ENCODE measurements at regions not wholly inside any gene's neighbourhood (a gene's known extent, or its start where the extent isn't known, plus 50 kb on each side); places are given as distances from the start of the nearest gene placed in this dataset.
"Not testable (repeated sequence)": the region's sequence is repeated elsewhere in the genome, so short reads cannot be mapped to it uniquely, and the experiment has no call there.

- H3K4me3 ChIP-seq = no peak overlapping the region
- WGBS, 4 donors = 43 to 81% (median 69%) methylated on average over 1 of the region's 1 CpG
- H3K27ac ChIP-seq = no peak overlapping the region
- intact Hi-C loops (cut with DNase I) = no loop called here
- no peaks in the 10 kb centered on the region for H3K36me3 ChIP-seq (replicated peaks in 1 of 2)
- TF ChIP-seq CTCF (IDR thresholded peaks at IDR 0.05) = no peak
- no peak for TF ChIP-seq POLR2A (IDR thresholded peaks at IDR 0.05)
- H3K4me1 ChIP-seq (replicated peaks in 1 of 2) = no peaks in the 10 kb centered on the region
- no peaks in the 10 kb centered on the region for H3K9me3 ChIP-seq (replicated peaks in 1 of 3)
- no peak for DNase-seq
- H3K27me3 ChIP-seq = no peaks in the 10 kb centered on the region
Observed at GRCh38 chr1:116194568-116194967, 83.4 kb downstream of the MAB21L3 start.

- no peaks in the 10 kb centered on the region for H3K36me3 ChIP-seq (replicated peaks in 1 of 2)
- H3K27ac ChIP-seq = no peak overlapping the region
- H3K4me3 ChIP-seq = no peak overlapping the region
- H3K27me3 ChIP-seq = no peaks in the 10 kb centered on the region
- H3K9me3 ChIP-seq (replicated peaks in 1 of 3) = no peaks in the 10 kb centered on the region
- no peak for TF ChIP-seq POLR2A (IDR thresholded peaks at IDR 0.05)
- no peak for TF ChIP-seq CTCF (IDR thresholded peaks at IDR 0.05)
- DNase-seq = no peak
- no peaks in the 10 kb centered on the region for H3K4me1 ChIP-seq (replicated peaks in 1 of 2)
- intact Hi-C loops (cut with DNase I) = no loop called here
- WGBS, 4 donors = 39 to 55% (median 53%) methylated on average over 1 of the region's 1 CpG
Observed at GRCh38 chr1:116195077-116195868, 84.1 kb downstream of the MAB21L3 start.

- H3K27ac ChIP-seq; H3K9me3 ChIP-seq (replicated peaks in 1 of 3); H3K36me3 ChIP-seq (replicated peaks in 1 of 2); H3K4me3 ChIP-seq; H3K27me3 ChIP-seq; intact Hi-C loops (cut with DNase I); H3K4me1 ChIP-seq (replicated peaks in 1 of 2); DNase-seq: not testable (repeated sequence)
- WGBS, 4 donors = 66 to 87% (median 76%) methylated on average over 2 of the region's 2 CpGs
Observed at GRCh38 chr1:116200343-116200742, 89.1 kb downstream of the MAB21L3 start.

- H3K36me3 ChIP-seq (replicated peaks in 1 of 2) = no peaks in the 10 kb centered on the region
- intact Hi-C loops (cut with DNase I) = no loop called here
- no peak overlapping the region for H3K27ac ChIP-seq
- H3K4me3 ChIP-seq = no peak overlapping the region
- DNase-seq = no peak
- no peaks in the 10 kb centered on the region for H3K4me1 ChIP-seq (replicated peaks in 1 of 2)
- WGBS, 4 donors = 80 to 93% (median 89%) methylated on average over 3 of the region's 3 CpGs
- no peaks in the 10 kb centered on the region for H3K27me3 ChIP-seq
- no peak for TF ChIP-seq CTCF (IDR thresholded peaks at IDR 0.05)
- TF ChIP-seq POLR2A (IDR thresholded peaks at IDR 0.05) = no peak
- peaks cover 0 to 4% (median 0%) of the 10 kb centered on the region in 3 donors for H3K9me3 ChIP-seq (replicated peaks in 1 of 3)
Observed at GRCh38 chr1:116201911-116202310, 90.7 kb downstream of the MAB21L3 start.

GRCh38 chr1:116203181-116203723, 92.1 kb downstream of the MAB21L3 start:
- Histone ChIP-seq H3K9me3 (replicated peaks in 1 of 3) (peaks cover 0 to 4% (median 0%) of the 10 kb centered on the region in 3 donors), H3K27ac (no peak overlapping the region), H3K27me3 (no peaks in the 10 kb centered on the region), H3K4me1 (replicated peaks in 1 of 2) (no peaks in the 10 kb centered on the region), H3K4me3 (no peak overlapping the region), H3K36me3 (replicated peaks in 1 of 2) (no peaks in the 10 kb centered on the region)
- intact Hi-C loops (cut with DNase I) = no loop called here
- no peak for DNase-seq
- 57 to 71% (median 66%) methylated on average over 4 to 5 of the region's 5 CpGs for WGBS, 4 donors
- TF ChIP-seq CTCF (IDR thresholded peaks at IDR 0.05) = no peak
- no peak for TF ChIP-seq POLR2A (IDR thresholded peaks at IDR 0.05)
